ENCODE measurements at regions not wholly inside any gene's neighbourhood (a gene's known extent, or its start where the extent isn't known, plus 50 kb on each side); places are given as distances from the start of the nearest gene placed in this dataset.

DNA sequence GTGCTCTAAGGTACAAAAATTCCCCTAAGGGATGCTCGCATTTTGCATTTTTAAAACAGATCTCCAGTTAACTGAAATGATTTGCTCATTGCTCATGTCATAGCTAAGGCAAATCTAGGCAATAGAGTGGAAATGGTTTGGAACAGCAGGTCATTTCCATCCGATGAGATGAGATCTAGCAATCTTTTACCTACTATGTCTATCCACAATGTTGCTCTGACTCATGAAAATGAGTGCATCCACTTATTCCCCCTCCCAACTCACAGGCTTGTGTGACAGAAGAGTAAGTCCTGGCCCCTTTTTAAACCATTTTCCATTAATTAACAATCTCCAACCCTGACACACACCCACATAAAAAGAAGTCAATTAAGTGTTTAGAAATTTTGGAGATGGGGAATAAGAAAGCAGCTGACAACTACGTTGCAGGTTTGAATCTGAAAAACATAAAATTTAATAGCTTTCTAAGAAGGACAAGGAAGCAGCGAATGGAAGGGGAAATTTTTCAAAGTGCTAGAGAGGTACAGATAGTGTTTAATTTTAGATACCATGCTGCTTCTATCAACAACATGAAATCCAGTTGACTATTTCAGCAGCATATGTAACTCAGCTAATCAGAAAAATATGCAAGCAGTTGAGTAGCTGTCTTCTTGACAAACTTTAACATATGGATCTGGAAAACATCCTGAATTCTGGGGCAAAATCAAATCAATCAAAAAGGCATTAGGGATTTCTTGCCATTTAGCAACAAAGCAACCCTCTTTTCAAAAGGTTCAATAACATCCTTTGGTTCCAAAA is 112.0 kb downstream of the TMCO5A start:
- no peak for DNase-seq

DNA sequence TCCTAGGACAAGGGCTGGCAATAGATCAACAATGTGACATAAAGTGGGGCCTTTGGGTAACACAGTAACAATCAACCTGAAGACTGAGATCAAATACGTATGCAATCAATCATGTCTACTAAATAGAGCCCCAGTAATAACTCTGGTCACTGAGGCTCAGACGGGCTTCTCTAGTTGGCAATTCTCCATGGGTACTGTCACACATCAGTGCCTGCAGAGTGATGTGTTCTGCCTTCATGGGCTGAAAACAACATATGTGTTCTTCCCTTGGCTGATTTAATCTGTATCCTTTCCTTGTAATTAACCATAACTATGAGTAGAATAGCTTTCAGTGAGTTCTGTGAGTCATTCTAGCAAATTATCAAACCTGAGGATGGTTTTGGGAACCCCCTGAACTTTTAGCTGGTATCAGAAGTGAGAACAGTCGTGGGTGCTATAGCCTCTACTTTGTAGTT is 113.6 kb downstream of the TMCO5A start:
- no peak for DNase-seq

DNA sequence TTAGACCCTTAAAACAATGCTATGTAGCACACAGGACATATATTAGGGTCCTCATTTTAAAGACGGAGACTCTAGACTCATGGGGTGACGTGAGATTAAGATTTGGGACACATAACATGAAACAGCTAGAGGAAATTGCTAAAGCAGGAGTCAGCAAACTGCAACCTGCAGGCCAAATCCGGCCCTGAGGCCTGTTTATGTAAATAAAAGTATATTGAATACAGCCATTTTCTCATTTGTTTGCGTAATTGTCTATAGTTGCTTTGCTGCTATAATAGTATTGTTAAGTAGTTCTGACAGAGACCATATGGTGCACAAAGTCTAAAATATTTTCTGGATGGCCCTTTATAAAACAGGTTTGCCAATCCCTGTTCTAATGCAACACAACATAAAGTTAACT is 115.5 kb downstream of the TMCO5A start:
- no peak for DNase-seq

DNA sequence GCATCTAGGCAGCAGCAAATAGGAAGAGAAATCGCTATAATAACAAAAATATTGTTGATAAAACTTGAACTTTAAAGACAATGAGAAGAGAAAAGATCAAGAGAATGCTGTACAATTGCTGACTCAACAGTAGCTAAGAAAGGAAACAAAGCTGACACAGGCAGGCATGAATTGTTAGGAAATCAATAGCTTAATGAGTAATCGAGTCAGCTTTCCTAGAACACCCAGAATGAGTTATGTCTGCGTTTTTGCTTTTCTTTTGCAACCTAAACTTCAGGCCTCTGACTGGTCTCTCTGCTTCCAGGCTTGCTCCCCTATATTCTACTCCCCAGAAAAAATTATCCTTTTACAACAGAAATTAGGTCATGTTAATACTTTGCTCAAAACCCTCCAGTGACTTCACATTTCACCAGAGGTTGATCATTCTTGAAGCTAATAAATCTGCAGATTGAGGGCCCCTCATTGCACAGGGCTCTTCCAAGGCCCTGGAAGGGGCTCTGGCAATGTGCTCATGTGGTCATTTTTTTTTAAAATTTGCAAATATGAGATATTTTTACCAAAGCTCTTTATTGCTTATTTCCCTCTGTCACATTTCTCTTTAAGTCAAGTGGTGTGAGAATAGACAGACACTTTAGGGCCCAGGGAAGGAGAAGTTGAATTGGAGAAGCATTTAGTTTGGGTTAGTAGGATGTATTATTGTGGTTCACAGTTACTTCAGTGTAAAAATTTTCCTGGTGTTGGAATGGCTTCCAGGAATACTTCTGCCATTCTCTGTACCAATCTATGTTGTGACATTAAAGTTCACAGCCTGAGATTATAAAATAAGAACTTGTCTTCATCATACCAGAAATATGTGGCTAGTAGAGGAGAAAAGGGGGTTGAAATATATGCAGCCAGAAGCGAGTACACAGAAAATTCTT is 116.3 kb downstream of the TMCO5A start:
- no peak for DNase-seq

DNA sequence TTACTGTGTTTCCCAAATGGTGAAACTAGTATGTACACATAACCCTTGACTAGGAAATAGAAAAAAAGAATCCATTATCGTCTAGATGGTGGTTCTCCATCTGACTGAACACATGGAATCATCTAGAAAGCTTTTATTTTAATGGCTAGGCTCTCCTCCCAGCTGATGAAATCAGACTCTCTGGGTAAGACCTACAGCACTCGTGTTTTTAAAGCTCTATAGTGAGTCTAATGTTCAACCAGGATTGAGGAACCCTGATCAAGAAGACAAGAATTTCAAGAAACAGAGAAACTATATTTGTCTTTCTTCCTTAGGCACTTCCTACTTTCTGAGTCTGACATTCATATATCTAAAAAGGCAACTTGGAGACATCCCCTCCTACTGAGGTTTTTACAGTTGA is 118.8 kb downstream of the TMCO5A start:
- DNase-seq = no peak

DNA sequence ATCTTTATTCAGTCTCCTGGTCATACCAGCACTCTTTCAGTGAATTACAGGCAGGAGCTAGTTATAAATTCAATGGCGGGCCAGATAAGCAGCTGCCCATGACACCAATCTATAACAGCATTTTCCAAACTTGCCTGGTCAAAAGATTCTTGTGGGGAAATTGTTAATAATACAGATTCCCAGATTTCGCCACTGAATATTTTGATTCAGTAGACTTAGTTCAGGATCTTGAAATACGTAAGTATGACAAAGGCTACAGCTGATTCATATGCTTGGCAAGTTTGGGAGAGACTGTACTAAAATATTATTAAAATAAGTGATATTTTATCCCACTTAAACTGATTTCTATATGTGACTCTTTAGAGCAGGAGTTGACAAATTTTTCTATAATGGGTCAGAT is 119.3 kb downstream of the TMCO5A start:
- no peak for DNase-seq

DNA sequence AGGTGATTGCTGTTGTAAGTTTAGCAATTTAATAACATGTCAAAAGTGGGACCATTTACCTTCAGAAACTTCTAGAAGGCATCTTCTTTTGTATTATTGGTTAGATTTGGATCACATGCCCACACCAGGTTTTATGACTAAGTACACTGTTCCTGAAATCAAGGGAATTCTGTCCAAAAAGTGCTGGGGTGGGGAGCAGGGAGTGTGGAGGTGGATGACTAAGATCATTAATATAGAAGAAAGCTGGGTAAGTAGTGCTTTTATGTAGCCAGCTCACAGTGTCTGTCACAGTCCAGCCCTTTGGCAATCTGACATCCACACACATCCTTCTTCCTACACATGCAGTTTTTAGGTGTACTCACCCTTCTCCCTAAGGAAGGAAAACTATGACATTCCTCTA is 120.0 kb downstream of the TMCO5A start:
- DNase-seq = no peak

DNA sequence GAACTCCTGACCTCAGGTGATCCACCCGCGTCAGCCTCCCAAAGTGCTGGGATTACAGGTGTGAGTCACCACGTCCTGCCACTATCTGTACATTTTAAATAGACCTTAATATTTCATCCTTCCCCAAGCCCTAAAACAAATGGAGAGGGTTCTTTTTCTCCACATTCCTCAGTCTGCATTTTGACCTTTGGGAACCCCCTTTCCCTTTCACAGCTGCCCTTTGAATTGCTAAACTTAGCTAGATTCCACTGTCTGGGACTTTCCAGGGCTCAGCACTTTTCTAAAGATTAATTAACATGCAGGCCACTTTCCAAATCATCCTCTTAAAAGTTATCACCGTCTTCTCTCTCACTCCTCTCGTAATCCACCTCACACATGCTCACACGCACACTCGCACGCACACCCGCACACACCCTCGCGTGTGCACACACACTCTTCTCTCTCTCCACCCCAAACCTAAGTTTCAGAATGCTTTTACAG is 124.2 kb downstream of the TMCO5A start:
- no peak for DNase-seq

DNA sequence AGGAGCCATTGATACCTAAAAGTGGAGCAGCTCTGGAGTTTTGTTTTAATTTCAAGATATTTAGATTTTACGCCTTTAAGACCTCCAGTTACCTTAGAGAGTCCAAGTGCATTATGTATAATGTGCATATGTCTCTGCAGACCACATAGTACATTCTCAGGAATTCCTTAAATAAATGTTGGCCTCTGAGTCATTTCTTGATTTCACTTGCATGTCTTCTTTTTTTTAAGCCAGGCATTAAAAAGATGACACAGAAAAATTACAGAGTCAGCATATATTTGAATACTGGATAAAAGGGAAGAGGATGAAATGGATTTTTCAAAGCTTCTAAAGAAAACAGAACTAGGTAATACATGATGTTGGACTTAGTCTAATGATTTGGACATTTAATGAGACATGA is 125.2 kb downstream of the TMCO5A start:
- no peak for DNase-seq

DNA sequence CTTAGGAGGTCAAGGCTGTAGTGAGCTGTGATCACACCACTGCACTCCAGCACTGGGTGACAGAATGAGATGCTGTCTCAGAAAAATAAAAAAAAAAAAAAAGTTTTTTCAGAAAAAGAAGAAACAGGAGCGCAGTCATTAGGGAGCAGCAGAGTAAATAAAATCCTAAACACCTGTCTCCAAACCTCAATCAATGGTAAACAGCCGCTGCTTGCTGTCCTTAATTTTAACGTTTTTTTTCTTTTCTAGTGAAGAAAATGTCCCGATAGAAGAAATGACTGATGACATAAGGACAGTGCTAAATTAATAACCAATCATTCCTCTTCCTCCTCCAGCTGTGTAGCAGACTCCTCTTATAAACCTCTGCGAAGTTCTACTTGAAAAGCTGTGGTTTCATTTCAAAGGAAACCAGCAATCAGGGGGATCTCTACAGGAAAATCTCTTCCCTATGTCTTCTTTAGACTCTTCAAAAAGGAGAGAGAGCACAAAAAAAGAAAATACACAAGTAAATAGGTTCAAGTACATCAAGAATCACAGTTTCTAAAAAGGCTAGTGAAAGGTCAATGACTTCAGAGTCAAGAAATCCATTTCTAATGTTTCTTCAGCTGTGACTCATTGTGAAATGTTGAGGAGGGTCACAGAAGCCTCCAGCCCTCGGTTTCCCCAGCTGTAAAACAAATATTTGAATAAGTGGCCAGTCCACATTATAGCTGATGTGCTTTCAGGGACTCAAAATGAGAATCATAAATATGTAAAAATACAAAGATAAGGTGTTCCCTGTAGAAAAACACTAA is 127.6 kb downstream of the TMCO5A start:
- no peak for DNase-seq

DNA sequence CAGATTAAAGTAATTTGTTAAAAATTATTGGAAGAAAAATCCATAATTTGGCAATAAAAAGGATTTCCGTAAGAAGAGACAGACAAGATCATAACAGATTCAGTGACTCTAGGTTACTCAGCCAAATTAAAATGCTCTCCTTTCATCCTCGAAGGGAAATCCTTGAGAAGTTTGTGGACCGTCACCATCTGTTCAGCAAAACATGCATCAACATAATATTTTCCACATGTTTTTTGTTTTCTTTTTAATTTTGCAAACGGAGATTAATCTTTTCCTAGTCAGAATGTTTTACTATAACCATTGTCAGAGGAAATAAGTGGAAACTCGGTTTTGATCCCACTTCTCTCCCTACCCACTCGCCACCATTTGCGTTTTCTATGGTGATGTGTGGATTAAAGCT is 128.3 kb downstream of the TMCO5A start:
- DNase-seq = no peak

DNA sequence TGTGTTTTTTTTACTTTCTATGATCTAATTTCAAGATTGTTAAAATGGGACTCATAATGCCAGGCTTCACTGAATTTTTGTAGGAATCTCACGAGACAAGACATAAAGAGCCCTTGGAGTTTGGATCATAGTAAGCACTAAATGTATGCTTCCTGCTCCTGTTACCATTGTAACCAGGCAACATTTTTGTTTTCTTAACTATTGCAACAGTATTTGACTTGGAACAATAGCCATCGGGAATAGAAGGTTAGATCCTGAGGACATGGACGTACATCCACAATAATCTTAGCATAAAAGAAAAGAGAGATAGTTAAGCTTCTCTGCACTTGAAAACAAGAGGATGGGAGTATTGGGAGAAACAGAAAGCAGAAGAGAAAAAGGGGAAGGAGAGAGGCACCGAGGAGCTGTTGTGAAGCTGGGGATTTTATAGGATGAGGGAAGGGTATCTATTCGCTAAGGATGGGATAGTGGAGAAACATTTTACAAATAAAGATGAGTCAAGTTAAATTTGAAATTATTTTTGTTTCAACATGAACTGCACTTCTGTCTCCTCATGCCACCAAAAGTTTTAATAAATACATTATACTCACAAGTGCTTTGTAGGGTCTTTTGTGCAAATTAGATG is 131.4 kb downstream of the TMCO5A start:
- no peak for DNase-seq

DNA sequence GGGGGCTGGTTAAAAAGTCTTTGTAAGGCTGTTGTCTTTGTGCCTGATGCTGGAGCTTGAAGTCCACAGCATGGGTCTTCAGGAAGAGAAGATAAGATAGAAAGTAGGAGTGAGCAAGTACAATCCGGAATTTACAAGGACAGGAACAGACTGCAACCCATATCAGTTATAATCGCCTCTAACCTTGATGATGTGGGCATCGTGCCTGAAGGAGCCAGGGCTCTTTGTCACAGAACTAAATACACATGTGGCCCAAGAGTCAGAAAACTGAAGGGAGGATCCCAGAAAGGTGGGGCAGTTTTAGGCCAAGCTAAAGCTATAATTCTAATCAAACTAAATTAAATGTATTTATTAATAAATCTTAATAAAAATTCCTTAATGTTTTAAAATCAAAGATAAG is 132.2 kb downstream of the TMCO5A start:
- DNase-seq = no peak

DNA sequence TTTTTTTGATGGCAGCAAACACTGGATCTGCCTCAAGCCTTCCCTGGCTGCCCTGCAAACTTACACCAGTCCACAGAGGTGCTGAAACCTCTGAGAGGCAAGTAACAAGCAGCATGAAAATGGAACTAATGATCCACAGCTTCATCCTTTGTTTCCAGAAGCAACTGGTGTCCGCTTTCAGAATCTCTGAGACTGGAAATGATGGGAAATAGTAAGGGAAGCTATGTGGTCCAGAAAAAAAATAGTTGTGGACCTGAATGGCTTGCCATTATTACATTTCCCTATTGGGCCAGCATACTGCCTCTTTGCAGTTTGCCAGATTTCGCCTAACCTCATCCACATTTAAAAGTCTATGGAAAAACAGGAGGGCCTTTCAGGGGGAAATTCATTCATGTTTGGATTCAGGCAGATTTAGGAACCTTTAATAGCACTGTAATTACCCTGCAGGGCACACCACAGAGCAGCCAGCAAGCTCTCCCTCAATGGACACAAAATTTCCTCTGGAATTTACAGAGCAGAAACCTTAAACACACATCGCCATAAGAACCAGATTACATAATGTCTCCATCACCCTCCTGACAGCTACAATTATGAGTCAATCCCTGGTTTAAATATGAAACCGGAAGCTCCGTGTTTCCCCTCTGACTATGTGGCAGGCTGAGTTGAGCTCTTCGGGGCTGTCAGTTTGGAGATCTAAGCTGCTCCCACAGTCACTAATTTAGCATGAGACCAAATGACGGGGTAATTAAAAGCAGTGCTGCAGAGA is 134.4 kb downstream of the TMCO5A start:
- peak; percentile 44 for DNase-seq

DNA sequence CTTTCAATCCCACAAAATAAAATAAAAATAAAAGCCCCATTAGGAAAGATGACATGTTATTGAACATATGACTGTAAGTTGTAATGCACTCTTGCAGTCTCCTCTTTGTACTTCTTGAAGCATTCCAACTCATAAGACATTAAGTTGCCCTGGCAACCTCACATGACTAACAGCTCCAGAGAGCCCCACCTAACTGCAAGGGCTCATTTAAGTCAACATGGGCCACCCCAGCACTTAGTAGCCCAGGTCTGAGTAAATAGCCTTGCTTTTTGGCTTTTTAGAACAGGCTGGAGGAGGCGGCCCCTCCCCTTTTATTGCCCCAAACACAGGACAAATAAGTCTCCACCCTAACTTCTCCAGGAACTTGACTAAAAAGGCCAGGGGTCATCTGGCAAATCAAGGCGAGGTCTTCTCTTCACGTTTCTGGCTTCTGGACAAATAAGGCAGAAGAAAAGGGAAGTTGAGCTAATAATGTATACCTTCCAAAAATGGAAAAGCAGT is 135.1 kb downstream of the TMCO5A start:
- peak; percentile 9 for DNase-seq

DNA sequence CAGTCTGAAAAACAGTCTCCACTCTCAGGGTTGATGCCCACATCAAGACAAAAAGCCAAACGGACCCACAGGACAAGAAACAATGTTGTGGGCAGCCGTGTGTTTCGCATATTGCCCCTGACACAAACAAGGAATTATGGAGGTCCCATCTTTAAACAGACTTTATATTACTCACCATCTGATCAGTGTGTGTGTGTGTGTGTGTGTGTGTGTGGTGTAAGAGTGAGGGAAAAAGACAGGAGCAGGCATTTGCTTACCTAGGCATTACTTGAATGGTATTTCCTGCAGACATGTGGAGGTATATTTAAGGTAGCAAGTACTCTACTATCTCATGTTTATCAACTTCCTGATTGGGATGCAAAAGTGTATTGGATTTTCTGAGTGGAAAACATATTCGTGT is 136.3 kb downstream of the TMCO5A start:
- no peak for DNase-seq

DNA sequence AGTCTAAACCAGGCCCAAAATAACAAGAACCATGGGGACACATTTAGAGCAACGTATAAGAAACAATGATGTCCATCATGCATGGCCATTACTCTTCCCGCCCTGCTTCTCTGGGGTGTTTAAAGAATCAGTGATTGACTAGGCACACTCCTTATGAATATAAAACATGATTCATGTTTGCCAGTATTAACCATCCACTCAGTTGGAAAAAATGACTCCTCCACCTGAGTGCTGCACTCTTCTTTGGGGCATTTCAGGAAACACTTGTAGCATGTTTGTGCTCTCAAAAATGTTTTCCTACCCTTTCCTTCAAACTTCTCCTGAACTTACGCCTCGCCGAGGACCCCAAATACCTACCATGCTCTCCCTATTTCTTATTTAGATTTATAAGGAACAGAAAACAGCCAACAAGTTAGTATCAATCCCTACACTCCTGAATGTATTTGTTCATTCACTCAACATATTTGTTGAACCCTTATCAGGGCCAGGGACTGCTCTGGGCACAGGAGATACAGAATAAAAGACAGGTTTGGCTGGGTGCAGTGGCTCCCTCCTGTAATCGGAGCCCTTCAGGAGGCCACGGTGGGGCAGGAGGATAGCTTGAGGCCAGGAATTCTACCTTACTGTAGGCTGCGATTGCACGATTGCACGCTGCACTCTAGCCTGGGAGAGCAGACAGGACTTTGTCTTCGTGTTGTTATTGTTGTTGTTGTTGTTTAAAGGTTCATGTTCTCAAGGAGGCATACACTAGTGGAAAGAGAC is 137.0 kb downstream of the TMCO5A start:
- DNase-seq = no peak

DNA sequence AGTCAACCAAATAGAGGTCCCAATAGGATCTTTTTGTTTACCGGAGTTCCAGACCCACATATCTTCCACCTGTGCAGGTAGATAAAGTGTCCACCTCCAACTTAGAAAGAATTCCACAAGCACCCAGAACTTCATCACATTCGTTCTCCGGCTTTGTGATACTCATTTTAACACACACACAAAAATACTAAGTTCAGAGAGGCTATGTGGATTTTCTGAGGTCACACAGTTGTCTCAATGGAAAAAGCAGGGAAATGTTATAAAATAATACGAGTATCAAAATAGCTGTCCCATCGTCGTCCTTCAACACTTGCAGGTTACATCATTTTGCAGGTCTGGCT is 137.5 kb downstream of the TMCO5A start:
- DNase-seq = no peak

DNA sequence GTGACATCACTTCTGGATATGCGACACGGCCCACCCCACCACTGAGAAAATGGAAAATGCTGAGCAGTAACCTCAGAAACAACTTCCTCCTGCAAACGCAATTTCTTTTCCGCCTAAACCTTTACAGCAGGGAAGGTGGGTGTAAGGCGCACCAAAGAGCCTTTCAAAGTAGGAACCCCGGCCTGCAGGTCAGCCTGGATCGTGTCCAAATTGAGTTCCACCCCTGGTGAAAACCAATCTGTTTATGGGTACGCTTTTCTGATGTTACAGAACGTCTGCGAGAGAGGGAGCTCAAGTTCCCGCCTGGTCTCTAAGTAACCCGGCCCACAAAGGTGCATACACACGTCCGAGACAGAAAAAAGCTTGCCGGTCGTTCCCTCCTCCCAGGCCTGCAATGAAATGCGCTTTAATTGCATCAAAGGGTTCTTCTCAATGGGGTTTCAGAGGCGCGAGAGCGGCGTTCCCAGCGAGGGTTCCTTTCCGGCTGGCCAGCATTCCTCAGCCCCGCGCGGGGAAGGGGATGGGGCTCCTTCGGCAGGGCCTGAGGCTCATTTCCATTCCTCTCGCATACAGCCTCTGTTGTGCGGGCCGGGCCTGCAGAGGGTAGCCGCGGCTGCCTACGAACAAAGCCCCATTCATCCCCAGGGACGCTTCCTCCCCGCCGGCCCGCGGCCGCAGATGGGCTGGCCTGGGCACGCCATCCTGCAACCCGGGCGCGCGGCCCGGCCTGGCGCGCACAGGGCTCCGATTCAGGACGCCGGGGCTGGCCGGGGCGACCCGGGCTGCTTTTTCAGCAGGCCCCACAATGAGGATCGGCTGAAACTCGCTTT is 138.1 kb downstream of the TMCO5A start:
- peak; percentile 18 for DNase-seq
